NCI-H146 treated with DMSO at 0.1 percent for 48 hours (cell line): ENCODE measurements at regions not wholly inside any gene's neighbourhood (a gene's known extent, or its start where the extent isn't known, plus 50 kb on each side); places are given as distances from the start of the nearest gene placed in this dataset.

ENCODE experiments used
- DNase-seq: peaks from one replicate; lab custom pipeline; 2025; ENCODE audit not compliant: unreplicated experiment; lab: John Stamatoyannopoulos, UW

- DNase-seq: no peak
These were observed 351.1 kb downstream of the ZSWIM6 start for GRCh38 chr5:61683148-61683547.

DNA sequence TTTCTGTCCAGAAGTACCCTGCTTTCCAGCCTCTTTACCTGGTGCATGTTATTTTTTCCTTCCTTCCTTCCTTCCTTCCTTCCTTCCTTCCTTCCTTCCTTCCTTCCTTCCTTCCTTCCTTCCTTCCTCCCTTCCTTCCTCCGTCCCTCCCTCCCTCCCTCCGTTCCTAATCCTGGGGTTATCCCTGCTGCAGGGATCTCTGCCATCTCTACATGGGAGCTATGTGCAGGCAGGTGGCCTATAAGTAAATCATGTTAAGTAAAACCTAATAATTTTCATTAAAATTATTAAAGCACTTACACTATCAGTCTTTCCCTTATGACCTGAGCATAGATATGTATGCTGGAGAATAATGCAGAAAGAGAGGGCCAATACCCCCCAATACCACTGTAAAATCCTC, 351.9 kb downstream of the ZSWIM6 start:
- DNase-seq: no peak

DNA sequence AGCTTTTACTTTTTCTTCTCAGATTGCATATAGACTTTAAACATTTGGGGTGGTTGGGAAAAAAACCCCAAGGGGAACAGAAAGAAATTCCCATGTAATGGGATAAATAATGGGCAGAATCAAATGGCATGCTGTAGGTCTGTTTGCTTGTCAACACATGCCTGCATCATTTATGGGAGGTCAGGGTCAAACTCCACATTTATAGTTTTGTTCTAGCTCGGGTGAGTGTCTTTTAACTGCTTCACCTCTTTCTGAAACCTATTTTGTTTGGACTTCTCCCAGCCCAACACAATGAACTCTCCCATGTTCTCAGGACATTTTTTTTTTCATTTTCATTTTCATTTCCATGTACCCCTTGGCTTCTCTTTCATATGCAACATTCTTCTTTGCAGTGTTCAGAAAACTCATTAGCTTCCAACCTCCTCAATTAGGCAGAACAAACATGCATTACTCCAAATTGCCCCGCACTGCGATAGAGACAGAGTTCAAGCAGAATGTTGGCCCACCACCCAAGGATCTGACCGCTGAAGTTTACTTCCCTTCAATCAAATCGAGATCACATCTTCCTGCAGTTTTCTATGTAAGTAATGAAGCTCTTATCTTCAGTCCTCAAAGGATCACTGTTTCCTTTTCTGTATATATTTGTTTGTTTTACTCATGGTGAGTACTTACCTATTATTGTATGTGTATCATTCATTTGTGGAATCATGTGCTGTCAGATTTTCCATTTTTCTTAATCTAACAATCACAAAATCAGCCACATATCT, 354.6 kb downstream of the ZSWIM6 start:
- DNase-seq: no peak

GRCh38 chr5:61687371-61687770, 355.3 kb downstream of the ZSWIM6 start:
- DNase-seq: no peak

DNA sequence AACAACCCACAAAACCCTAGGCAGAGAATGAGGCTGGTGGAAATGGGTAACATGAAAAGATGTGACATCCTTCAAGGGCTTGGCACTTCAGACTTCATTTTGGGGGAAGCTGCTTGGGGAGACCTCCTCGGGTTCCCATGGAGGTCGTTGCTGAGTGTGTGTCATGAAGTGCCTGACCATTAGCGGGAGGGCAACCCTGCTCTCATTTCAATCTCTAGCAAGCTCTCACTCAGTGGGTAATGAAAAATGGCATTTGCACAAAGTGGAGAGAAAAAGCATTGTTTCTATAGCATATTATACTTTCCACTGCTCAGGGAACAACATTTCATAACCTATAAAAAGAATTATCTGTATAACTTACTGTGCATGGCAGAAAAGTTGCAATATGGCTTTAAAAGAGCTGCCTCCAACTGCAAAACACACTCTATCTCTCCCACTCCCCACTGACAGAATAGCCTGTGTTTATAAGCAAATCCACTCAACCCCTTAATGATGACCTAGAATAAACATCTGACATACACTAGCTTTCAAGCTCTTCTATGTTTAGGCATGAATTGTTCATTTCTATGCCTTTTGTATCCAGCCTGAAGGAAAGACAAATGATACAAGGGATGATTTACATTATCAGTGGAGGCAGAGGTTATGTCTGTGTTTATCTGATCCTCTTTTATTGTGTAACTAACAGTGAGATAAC, 357.2 kb downstream of the ZSWIM6 start:
- DNase-seq: no peak

DNA sequence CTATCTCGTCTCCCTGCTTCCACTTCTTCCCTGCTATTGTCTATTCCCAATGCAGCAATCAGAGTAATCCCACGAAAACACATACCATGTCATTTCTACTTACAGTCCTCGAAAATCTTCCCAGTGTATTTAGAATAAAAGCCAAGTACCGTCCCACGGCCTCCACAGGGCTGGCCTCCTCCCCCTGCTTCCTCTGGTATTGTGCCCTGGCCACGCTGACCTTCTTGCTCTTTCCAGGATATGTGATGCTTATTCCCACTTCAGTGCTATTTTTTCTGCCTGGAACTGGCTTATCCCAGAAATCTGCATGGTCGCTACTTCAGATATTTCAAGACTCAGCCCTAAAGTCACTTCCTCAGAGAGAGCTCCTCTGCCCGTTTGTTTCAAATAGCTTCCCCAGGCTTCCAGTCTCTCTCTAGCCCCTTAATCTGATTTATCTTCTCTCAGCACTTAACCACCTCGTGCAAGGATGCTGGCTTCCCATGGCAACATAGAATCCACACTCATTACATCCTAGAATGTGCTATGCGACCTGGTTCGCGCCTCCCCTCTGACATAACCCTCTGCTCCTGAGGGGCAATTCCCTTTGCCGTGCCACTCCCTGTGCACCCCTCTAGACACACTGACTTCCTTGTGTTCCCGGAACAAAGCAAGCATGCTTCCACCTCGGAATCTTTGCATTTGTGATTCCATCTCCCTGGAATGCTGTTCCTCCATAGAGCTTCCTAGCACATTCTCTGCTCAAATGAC, 365.9 kb downstream of the ZSWIM6 start:
- no peak for DNase-seq

- DNase-seq: no peak
These were observed 370.0 kb downstream of the ZSWIM6 start for GRCh38 chr5:61701877-61702602.

DNA sequence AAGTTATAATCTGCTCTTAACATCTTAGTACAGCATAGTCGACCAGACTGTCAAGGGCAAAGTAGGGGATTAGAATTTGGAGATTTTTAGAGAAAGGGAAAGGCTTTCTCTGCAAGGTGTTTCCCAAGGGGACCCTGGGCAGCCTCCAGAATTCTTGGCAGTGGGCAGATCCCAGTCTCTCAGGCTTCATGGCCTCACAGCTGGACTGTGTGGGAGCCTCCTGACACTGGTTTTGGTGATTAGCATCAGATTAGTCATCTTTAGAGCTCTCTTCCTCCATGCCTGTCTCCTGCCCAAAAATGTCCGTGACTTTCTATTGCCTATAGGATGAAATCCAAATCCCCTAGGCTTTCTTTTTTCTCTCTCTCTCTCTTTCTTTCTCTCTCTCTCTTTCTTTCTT, 370.7 kb downstream of the ZSWIM6 start:
- no peak for DNase-seq

DNA sequence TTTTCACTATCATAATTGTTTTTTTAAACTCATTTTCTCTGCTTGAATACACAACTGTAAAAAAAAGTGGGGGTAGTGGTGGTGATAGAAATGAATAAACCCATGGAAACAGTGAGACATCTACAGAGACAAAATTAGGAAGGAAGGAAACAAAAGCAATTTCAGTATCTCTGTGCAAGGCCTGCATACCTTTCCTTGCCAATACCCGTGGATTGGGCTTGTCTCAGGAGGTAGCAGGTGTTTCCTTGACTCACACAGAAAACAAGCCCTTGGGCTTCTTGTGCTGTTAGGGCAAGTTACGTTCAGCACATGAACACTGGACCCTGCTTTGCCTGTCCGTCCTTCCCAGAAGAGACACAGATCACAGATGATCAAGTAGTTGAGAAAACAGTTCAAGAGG, 372.2 kb downstream of the ZSWIM6 start:
- DNase-seq: no peak

DNA sequence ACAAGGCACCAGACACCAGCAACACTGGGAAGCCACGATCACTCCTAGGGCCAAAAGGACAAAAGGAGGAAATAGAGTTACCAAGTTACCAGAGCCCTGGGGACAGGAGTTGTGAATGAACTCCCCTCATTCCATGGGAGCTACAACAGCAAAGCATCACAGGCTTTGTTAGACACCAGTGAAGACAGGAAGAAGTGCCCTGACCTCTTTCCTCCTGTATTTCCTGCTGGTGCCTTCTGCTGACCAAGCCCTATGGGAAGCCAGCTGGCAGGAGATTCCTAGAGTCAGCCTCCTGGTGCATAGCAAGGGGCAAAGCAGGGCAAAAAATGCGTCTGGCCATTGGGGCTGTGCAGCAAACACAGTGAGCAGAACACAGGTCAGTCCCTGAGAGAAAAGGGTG, 374.7 kb downstream of the ZSWIM6 start:
- DNase-seq: no peak

GRCh38 chr5:61719124-61719523, 387.1 kb downstream of the ZSWIM6 start:
- no peak for DNase-seq

GRCh38 chr5:61720829-61721228, 388.8 kb downstream of the ZSWIM6 start:
- no peak for DNase-seq

GRCh38 chr5:61724102-61724501, 392.0 kb downstream of the ZSWIM6 start:
- no peak for DNase-seq

- no peak for DNase-seq
These were observed 396.2 kb downstream of the ZSWIM6 start for GRCh38 chr5:61728287-61728686.

GRCh38 chr5:61730866-61731265, 398.8 kb downstream of the ZSWIM6 start:
- no peak for DNase-seq

DNA sequence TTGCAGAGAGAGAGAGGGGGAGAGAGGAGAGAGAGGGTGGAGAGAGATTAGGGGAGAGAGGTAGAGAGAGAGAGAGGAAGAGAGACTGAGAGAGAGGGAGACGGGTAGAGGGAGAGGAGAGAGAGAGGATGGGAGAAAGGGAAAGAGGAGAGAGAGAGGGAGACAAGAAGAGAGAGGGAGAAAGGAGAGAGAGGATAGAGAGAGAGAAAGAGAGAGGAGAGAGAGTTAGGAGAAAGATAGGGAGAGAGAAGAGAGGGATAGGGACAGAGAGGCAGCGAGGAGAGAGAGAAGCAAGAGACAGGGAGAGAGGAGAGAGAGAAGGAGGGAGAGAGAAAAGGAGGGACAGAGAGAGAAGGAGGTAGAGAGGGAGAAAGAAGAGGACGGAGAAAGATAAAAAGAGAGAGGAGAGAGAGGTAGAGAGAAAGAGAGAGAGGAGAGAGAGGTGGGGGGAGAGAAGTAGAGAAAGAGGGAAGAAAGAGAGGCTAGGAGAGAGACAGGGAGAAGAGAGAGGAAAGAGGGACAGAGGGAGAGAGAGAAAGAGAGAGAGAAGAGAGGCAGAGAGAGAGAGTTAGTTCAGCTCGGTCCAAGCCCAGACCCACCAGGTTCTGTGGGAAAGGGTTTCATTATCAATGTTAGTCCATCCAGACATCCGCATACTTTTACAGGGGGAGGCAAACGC, 399.3 kb downstream of the ZSWIM6 start:
- no peak for DNase-seq

DNA sequence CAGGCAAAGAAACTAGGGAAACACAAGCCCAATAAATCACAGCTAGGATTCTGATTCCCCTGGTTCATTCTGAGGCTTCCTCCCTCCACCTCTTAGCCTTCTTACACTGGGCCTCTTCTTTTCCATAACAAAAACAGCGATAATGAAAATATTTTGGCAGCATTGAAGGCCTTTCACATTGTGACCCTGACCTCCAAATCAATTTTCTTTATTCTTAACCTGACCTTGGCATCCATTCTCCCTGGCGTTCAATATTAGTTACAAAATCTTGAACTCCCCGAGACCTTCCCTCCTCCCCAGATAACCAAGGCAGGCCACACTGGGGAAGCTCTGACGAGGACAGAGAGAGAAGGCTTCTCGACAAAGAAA, 399.9 kb downstream of the ZSWIM6 start:
- DNase-seq: no peak

DNA sequence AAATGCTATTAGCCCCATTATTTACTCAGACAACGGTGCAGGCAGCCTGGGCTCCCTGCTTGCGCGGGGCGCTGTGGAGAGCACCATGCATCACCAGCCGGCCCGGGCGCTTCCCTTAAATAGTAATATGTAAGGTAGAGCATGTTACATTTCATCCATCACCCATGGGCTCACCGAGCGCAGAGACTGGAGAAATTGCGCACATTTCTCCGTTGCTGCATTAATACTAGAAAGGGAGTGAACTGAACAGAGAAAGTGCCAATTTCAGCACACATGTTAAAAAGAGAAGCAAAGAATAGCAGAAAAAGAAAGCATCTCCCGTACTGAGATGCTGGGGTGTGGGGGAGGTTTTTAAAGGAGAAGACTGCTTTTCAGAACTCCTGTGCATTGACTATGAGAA, 400.3 kb downstream of the ZSWIM6 start:
- DNase-seq: no peak

GRCh38 chr5:61732796-61733195, 400.7 kb downstream of the ZSWIM6 start:
- no peak for DNase-seq

GRCh38 chr5:61734001-61734400, 401.9 kb downstream of the ZSWIM6 start:
- DNase-seq: no peak

- no peak for DNase-seq
These were observed 402.9 kb downstream of the ZSWIM6 start for GRCh38 chr5:61734966-61735365.
